Stimulated activated CD8-positive, alpha-beta memory T cell treated with anti-CD3 and anti-CD28 coated beads, Interleukin-12 subunit alpha, Interleukin-12 subunit beta, amount 100 ng/mL, for 4 hours (primary cell): ENCODE measurements at regions not wholly inside any gene's neighbourhood (a gene's known extent, or its start where the extent isn't known, plus 50 kb on each side); places are given as distances from the start of the nearest gene placed in this dataset.

ENCODE experiments used
- DNase-seq: peaks from one replicate; pipeline ENCODE4 v3.0.0-alpha.2; 2020; ENCODE audit warnings: low read depth

DNA sequence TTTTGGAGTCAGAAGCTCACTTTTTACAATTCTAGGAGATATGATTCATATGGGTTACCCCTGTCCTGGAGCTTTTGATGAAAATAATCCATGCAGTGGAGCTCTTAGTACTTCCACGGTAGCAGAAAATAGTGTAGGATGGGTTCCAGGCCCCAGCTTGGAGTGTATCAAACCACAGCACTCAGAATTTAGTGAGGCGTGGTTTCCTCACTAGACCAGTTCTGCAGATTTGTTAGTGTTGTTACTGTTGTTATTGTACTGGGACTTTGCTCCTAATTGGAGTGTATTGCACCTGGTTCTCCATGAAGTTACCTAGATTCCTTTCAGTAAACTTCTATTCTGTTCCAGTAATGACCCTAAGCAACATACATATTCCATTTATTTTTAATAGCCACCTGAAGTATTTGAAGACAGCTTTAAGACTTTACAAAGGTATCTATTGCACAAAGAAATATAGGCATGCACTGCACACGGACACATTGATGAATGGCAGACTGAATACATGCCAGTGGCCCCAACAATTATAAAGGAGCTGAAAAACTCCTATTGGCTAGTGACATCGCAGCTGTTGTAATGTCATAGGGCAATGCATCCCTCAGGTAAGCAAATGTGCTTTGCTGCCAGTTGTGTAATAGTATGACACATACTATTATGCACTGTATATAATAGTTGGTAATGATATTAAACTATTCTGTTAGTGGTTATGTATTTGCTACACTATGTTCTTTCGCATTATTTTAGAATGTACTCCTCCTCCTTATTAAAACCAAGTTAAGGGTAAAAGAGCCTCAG lies 1058.0 kb downstream of the KCNT2 start:
- no peak for DNase-seq

DNA sequence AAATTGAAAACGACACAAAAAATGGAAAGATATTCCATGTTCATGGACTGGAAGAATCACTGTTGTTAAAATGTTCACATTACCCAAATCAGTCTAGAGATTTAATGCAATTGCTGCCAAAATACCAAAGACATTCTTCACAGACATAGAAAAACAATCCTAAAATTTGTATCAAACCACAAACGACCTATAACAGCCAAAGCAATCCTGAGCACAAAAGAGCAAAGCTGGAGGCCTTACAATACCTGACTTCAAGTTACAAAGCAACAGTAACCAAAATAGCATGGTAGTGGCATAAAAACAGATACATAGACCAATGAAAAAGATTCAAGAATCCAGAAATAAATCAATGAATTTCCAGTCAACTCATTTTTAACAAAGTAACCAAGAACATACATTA lies 1077.3 kb downstream of the KCNT2 start:
- no peak for DNase-seq

- no peak for DNase-seq
These were observed 1078.4 kb downstream of the KCNT2 start for GRCh38 chr1:195529881-195530280.

DNA sequence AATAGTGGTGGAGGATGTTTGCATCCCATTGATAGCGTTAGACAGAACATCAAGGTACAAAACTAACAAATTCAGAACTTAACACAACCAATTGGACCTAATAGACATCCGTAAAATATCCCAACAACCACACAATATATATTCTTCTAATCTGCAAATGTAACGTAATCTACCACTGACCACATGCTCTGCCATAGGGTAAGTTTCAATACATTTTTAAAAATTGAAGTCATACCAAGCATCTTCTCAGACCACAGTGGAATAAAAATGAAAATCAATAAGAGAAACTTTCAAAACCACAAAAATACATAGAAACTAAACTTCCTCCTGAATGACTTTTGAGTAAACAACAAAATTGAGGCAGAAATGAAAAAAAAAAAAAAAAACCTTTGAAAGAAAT lies 1087.5 kb downstream of the KCNT2 start:
- DNase-seq, result no peak

DNA sequence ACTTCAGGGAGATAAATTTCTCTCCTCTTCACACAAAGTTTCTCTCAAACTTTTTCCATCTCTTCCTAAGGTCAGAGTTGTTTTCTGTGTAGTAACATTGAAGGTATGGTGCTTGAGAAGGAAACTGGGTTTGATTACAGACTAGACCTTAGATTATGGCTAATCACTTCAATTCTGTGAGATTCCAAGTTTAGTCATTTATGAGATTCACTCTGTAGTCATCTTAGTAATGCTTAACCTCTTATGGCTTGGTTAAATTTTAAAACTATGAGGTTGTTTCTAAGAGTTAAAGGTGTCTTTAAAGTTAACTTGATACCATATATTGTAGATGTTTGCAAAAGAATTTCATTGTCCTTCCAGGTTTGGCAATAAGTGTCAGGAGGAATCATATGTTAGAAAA lies 1092.2 kb downstream of the KCNT2 start:
- DNase-seq, result no peak

DNA sequence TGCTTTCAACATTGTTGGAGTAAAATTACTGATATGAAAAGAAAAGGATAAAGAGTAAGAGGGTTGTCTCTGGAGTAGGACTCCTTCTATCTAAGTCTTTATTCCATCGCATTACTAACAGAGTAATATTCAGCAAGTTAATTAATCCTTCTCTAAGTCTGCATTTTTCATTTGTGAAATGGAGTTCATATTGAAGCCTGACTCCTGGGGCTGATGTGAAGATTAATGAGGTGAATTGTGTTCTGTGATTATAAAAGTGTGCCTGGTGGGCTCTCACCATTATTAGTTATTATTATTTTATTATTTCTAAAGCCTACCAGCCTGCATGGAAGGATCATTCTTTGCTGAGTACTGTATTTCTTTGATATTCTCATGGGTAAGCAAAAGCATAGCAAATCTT lies 1096.7 kb downstream of the KCNT2 start:
- no peak for DNase-seq

GRCh38 chr1:195501118-195501517 lies 1107.1 kb downstream of the KCNT2 start:
- no peak for DNase-seq

DNA sequence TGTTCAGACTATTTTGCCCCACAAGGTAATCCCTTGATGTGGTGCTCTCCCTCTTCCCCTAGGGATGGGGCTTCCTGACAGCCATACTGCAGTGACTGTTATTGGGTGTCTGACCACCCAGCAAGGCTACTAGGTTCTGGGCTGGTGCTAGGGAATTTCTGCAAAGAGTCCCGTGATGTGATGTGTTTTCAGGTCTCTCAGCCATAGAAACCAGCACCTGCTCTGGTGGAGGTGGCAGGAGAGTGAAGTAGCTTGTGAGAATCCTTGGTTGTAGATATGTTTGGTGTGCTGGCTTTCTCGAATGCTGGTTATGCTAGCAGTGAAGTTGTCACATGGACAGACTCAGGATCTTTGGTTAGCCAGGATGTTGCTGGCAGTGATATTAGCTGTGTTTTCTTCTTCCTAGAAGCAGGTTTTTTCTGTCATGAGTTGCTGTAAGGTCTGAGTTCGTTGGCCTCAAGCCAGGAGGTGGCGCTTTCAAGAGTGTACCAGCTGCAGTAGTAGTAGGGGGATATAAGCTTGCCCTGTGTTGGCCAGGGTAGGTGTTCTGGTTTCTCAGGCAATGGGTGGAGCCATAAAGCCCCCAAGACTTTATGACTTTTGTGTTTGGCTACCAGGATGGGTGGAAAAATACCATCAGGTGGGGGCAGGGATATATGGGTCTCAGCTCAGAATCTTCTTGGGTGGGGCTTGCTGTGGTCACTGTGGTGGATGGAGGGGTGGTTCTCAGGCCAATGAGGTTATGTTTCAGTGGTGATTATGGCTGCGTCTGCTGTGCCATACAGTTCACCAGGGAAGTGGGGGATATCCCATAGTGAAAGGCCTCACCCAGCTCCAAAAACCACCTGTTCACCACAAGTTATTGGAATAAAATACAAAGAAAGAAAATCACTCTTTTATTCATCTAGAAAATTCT lies 1112.3 kb downstream of the KCNT2 start:
- no peak for DNase-seq

DNA sequence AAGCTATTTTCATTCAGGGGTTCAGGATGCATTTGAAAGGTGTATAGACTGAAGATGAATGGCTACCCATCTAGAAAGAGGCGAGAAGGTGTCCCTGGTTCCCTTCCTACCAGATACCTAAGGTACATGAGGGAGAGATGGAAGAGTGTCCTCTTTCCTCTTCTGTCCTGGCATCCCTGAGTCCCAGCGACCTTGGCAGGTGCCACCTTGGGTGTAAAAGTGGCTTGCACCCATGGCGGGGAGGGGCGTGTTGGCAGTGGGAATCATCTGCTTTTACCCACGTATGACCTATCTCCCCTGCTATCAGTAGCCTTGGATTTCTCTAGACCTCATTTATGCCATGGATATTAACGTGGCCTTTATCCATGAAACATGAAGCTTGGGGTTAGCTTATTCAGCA lies 1126.1 kb downstream of the KCNT2 start:
- DNase-seq, result no peak

DNA sequence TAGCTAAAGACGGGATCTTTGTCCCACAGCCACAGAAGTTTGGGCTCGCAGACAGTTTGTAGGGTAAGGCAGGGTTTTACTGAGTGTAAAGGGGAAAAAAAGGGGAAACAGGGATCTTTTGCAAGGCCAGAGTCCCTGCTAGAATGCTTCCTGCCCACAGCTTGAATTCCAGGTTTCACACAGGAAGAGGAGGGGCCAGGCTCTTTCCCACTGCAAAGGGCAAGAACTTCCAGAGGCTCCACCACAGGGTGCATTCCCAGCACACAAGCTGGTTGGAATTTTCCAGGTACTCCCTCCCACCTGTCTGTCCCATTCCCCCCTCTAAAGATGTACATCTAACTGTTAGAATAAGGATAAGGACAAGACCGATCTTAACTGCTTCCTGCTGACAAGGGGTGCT lies 1126.9 kb downstream of the KCNT2 start:
- no peak for DNase-seq

DNA sequence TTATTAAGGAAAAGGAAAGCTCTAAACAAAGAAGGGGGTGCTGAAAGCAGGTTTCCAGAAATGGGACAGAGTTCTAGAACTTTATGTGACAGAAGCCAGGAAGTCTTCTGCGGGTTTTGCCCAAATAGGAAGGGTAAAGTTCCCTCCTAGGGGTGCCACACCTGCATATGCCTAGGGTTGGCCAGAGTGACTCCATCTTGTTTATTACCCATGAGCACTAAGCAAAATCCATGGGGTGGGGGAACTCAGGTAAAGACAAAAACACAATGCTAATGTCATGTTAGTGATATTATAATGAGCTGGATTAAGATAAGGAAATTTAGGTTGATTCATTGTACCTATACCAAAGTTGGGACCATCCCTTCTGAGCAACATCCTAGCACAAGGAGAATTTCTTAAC lies 1132.7 kb downstream of the KCNT2 start:
- no peak for DNase-seq

DNA sequence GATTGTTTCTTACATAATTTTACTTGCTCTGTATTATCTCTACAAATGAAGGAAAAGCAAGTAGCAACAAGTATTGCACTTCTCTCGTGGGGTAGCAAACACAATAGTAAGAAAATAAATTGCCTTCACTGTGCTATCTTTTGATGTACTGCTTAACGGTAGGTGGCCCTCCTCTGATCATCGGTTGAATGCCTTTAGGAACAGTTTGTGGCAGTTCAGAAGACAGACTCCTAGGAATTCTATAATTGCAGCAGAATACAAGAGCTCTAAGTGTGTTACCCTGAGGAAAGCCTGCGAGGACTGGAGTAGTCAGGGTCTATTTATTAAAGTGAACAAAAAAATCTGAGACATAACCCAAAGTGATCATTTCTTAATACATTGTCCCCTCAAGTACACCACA lies 1135.9 kb downstream of the KCNT2 start:
- no peak for DNase-seq

DNA sequence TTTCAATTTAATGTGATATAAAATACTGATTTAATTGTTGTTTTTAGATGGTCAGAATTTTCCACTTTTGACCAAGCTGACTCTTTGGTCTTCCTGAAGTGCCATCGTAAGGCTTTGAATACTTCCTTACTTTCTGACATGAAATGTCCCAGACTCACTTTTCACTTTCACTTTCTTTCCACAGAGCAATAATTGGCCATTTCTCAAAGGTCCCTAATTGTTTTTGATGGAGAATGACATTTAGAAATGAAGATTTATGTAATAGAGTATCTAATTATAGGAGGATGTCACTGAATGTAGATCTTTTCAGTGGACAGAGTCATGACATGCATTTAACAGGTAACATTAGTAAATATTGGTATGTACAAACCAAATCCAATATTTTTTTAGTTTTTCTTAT lies 1141.6 kb downstream of the KCNT2 start:
- no peak for DNase-seq

DNA sequence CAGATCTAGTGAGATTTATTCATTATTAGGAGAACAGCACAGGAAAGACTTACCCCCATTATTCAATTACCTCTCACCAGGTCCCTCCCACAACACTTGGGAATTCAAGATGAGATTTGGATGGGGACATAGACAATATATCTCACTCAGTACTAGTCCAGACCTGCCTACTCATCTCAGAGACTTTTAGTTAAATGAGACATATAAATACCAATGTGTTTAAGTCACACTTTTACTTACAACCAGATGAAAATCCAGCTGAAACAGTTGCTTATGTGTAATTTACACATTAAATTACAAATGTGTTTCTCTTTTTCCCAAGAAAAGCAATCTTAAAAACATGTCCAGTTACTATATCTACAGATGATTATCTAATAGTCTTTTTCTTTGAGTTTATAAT lies 1145.6 kb downstream of the KCNT2 start:
- DNase-seq, result no peak

DNA sequence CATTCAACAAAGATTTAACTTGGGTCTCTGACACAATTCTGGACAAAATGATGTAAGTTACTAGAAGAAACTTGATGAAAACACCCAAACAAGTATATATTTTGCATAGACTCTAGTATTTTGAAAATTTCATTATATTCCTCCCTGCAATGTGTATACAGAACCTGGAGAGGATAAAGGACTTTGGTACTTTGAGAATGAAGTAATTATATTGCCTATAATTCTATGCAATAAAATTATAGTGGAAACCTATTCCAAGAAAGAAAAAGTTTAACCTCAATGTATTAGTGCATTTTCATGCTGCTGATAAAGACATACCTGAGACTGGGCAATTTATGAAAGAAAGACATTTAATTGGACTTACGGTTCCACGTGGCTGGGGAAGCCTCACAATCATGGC lies 1146.1 kb downstream of the KCNT2 start:
- no peak for DNase-seq

GRCh38 chr1:195458365-195458764 lies 1149.9 kb downstream of the KCNT2 start:
- DNase-seq, result no peak

- DNase-seq, result no peak
These were observed 1157.4 kb downstream of the KCNT2 start for GRCh38 chr1:195450794-195451193.

- no peak for DNase-seq
These were observed 1168.6 kb downstream of the KCNT2 start for GRCh38 chr1:195439661-195440060.

DNA sequence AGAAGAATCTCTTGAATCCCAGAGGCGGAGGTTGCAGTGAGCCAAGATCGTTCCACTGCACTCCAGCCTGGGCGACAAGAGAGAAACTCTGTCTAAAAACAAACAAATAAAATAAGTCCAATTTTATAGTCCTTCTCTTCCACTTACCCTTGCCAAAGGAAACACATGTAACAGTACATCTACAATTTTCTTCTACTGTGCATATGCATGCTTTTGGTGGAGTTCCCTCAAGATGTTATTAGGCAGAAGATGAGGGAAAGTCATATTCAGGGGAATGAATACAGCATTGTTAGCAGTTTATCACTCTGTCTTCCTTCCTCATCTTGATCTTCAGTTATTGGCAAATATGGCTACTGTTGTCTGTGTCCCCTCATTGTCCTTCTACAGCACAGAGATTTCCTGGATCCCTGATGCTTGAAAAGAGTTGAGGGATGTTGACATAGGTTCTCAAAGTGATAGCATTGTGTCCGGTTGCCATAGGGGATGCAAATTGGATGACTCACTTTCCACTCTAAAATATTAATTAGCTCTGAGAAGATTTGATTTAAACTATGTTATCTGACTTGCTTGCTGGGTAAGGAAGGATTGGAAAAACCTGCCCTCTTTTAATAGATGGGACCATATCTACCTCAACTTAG lies 1173.6 kb downstream of the KCNT2 start:
- no peak for DNase-seq

- DNase-seq, result no peak
These were observed 1177.4 kb downstream of the KCNT2 start for GRCh38 chr1:195430826-195431225.

GRCh38 chr1:195428927-195429326 lies 1179.3 kb downstream of the KCNT2 start:
- no peak for DNase-seq

GRCh38 chr1:195415584-195415983 lies 1192.7 kb downstream of the KCNT2 start:
- no peak for DNase-seq

GRCh38 chr1:195394567-195394966 lies 1213.7 kb downstream of the KCNT2 start:
- DNase-seq, result no peak
